ENCODE measurements at regions not wholly inside any gene's neighbourhood (a gene's known extent, or its start where the extent isn't known, plus 50 kb on each side); places are given as distances from the start of the nearest gene placed in this dataset.

DNA sequence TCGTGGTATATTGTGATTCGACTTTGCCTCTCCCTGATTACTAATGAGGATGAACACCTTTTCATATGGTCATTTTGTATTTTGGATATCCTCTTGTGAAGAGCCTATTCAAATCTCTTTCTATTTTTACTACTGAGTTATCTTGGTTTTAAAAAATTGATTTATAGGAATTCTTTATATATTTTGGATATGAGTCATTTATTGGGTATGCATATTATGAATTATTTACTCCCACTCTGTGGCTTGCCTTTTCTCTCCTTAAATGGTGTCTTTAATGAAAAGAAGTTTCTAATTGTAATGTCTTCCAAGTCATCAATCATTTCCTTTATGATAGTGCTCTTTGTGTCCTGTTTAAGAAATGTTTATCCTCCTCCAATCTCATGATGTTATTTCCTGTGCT lies 191.5 kb upstream of the DPH6 start:
- Histone ChIP-seq H4K20me1 (ENCODE audit: control insufficient read depth, insufficient read depth) (no peaks in the 10 kb centered on the region), H3K27ac (ENCODE audit: control insufficient read depth, insufficient read depth) (no peak overlapping the region), H3K79me2 (ENCODE audit: control insufficient read depth, insufficient read depth, low read length) (no peaks in the 10 kb centered on the region), H3K36me3 (ENCODE audit: control insufficient read depth in 2 of 2, insufficient read depth in 2 of 2, low read length in 1 of 2) (no peaks in the 10 kb centered on the region), H3K9me3 (replicated peaks; ENCODE audit: control insufficient read depth, insufficient read depth, low read length) (no peaks in the 10 kb centered on the region), H2AFZ (ENCODE audit: control insufficient read depth, low read depth, low read length) (no peak overlapping the region), H3K4me3 (no peak overlapping the region), H3K9ac (ENCODE audit: control insufficient read depth, insufficient read depth, low read length) (no peak overlapping the region), H3K4me1 (ENCODE audit: control insufficient read depth, insufficient read depth, low read length) (no peaks in the 10 kb centered on the region), H3K4me2 (ENCODE audit: control insufficient read depth, insufficient read depth) (no peak overlapping the region), H3K27me3 (replicated peaks in 1 of 2; ENCODE audit: control insufficient read depth in 2 of 2, insufficient read depth in 2 of 2, low read length in 1 of 2) (no peaks in the 10 kb centered on the region)
- TF ChIP-seq ZSCAN29 (IDR thresholded peaks at IDR 0.05) (no peak), BACH1 (IDR thresholded peaks at IDR 0.05; ENCODE audit: borderline replicate concordance) (no peak), STAT1 (conservative IDR thresholded peaks at IDR 0.05) (no peak), HCFC1 (IDR thresholded peaks at IDR 0.05; ENCODE audit: low read length) (no peak), YY1 (IDR thresholded peaks at IDR 0.05; ENCODE audit: low read depth, low read length) (no peak), E2F8 (IDR thresholded peaks at IDR 0.05; ENCODE audit: low read depth, partially characterized antibody) (no peak), ESRRA (IDR thresholded peaks at IDR 0.05; ENCODE audit: low read length) (no peak), FOS (IDR thresholded peaks at IDR 0.05; ENCODE audit: borderline replicate concordance, extremely low read depth, insufficient read length) (no peak), CREM (IDR thresholded peaks at IDR 0.05; ENCODE audit: low read depth) (no peak), CREB1 (IDR thresholded peaks at IDR 0.05; ENCODE audit: low read depth) (no peak), MAX (IDR thresholded peaks at IDR 0.05; ENCODE audit: low read depth, low read length) (no peak), RCOR1 (conservative IDR thresholded peaks at IDR 0.05; ENCODE audit: low read depth, low read length) (no peak)
- TF ChIP-seq, protein P1, sequence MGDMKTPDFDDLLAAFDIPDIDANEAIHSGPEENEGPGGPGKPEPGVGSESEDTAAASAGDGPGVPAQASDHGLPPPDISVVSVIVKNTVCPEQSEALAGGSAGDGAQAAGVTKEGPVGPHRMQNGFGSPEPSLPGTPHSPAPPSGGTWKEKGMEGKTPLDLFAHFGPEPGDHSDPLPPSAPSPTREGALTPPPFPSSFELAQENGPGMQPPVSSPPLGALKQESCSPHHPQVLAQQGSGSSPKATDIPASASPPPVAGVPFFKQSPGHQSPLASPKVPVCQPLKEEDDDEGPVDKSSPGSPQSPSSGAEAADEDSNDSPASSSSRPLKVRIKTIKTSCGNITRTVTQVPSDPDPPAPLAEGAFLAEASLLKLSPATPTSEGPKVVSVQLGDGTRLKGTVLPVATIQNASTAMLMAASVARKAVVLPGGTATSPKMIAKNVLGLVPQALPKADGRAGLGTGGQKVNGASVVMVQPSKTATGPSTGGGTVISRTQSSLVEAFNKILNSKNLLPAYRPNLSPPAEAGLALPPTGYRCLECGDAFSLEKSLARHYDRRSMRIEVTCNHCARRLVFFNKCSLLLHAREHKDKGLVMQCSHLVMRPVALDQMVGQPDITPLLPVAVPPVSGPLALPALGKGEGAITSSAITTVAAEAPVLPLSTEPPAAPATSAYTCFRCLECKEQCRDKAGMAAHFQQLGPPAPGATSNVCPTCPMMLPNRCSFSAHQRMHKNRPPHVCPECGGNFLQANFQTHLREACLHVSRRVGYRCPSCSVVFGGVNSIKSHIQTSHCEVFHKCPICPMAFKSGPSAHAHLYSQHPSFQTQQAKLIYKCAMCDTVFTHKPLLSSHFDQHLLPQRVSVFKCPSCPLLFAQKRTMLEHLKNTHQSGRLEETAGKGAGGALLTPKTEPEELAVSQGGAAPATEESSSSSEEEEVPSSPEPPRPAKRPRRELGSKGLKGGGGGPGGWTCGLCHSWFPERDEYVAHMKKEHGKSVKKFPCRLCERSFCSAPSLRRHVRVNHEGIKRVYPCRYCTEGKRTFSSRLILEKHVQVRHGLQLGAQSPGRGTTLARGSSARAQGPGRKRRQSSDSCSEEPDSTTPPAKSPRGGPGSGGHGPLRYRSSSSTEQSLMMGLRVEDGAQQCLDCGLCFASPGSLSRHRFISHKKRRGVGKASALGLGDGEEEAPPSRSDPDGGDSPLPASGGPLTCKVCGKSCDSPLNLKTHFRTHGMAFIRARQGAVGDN (IDR thresholded peaks at IDR 0.05), result no peak
- TF ChIP-seq, protein P2, sequence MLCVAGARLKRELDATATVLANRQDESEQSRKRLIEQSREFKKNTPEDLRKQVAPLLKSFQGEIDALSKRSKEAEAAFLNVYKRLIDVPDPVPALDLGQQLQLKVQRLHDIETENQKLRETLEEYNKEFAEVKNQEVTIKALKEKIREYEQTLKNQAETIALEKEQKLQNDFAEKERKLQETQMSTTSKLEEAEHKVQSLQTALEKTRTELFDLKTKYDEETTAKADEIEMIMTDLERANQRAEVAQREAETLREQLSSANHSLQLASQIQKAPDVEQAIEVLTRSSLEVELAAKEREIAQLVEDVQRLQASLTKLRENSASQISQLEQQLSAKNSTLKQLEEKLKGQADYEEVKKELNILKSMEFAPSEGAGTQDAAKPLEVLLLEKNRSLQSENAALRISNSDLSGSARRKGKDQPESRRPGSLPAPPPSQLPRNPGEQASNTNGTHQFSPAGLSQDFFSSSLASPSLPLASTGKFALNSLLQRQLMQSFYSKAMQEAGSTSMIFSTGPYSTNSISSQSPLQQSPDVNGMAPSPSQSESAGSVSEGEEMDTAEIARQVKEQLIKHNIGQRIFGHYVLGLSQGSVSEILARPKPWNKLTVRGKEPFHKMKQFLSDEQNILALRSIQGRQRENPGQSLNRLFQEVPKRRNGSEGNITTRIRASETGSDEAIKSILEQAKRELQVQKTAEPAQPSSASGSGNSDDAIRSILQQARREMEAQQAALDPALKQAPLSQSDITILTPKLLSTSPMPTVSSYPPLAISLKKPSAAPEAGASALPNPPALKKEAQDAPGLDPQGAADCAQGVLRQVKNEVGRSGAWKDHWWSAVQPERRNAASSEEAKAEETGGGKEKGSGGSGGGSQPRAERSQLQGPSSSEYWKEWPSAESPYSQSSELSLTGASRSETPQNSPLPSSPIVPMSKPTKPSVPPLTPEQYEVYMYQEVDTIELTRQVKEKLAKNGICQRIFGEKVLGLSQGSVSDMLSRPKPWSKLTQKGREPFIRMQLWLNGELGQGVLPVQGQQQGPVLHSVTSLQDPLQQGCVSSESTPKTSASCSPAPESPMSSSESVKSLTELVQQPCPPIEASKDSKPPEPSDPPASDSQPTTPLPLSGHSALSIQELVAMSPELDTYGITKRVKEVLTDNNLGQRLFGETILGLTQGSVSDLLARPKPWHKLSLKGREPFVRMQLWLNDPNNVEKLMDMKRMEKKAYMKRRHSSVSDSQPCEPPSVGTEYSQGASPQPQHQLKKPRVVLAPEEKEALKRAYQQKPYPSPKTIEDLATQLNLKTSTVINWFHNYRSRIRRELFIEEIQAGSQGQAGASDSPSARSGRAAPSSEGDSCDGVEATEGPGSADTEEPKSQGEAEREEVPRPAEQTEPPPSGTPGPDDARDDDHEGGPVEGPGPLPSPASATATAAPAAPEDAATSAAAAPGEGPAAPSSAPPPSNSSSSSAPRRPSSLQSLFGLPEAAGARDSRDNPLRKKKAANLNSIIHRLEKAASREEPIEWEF (IDR thresholded peaks at IDR 0.05; ENCODE audit: insufficient replicate concordance, low read depth, low read length), result no peak
- intact Hi-C loops (cut with micrococcal nuclease; ENCODE audit: unreplicated experiment) (no loop called here), in situ Hi-C loops (cut with MboI) (no loop called here)
- ChIA-PET POLR2A (no interaction called here), SMC1A (ENCODE audit: uncharacterized antibody, unreplicated experiment) (interaction anchor here (0.6 to 0.8 kb wide), 3 partner anchors 15 to 764 kb away, joined by 3 to 4 read pairs (median 4); no protein-coding TSS in a partner anchor), RAD21 (ENCODE audit: unreplicated experiment) (no interaction called here), CTCF (interaction anchor here (6.7 kb wide), 1 partner anchor 14 kb away, joined by 34 read pairs; no protein-coding TSS in a partner anchor)
- FAIRE-seq (no peak), DNase-seq (ENCODE audit: low read depth, low spot score) (no peak), ATAC-seq (no peak)
- 0% methylated on average over 2 of the region's 2 CpGs for WGBS (ENCODE audit: insufficient coverage, insufficient replicate concordance, low lambda C conversion rate, missing lambda C conversion rate)
- no TSS peak for BruUV-seq (replicated peaks)

All from GM12878 (cell line).